H9 (cell line): ENCODE measurements at regions not wholly inside any gene's neighbourhood (a gene's known extent, or its start where the extent isn't known, plus 50 kb on each side); places are given as distances from the start of the nearest gene placed in this dataset.

Experiments used
- DNase-seq: peaks from one replicate; pipeline ENCODE4 v3.0.0-alpha.2; 2017
- H2AFZ ChIP-seq: one replicate; pipeline ENCODE4 v1.6.1; 2013; ENCODE audit warnings: mild to moderate bottlenecking, low read length, control low read depth, moderate library complexity
- H2AK5ac ChIP-seq: 2 replicates; pipeline ENCODE4 v1.6.1; 2013; ENCODE audit warnings: low read length, control low read depth, mixed read lengths; ENCODE audit not compliant: insufficient read length
- H2BK120ac ChIP-seq: one replicate; pipeline ENCODE4 v1.6.1; 2013; ENCODE audit warnings: low read depth, mild to moderate bottlenecking, low read length, control low read depth, inconsistent platforms; ENCODE audit not compliant: poor library complexity, severe bottlenecking
- H2BK12ac ChIP-seq: 2 replicates; pipeline ENCODE4 v1.6.1; 2013; ENCODE audit warnings: low read length, control low read depth, mixed read lengths, low read depth; ENCODE audit not compliant: insufficient read length
- H2BK15ac ChIP-seq: 2 replicates; pipeline ENCODE4 v1.6.1; 2013; ENCODE audit warnings: low read depth, low read length, control low read depth
- H2BK20ac ChIP-seq: one replicate; pipeline ENCODE4 v1.6.1; 2013; ENCODE audit warnings: low read depth, mild to moderate bottlenecking, low read length, control low read depth, inconsistent platforms; ENCODE audit not compliant: poor library complexity, severe bottlenecking
- H2BK5ac ChIP-seq: 2 replicates; pipeline ENCODE4 v1.6.1; 2013; ENCODE audit warnings: low read length, control low read depth, mixed read lengths; ENCODE audit not compliant: insufficient read length
- H3K14ac ChIP-seq: 2 replicates; pipeline ENCODE4 v1.6.1; 2013; ENCODE audit warnings: low read length, control low read depth; ENCODE audit not compliant: insufficient read depth
- H3K18ac ChIP-seq: 2 replicates; pipeline ENCODE4 v1.6.1; 2013; ENCODE audit warnings: low read depth, mild to moderate bottlenecking, mixed read lengths, low read length, control low read depth; ENCODE audit not compliant: insufficient read length
- H3K23ac ChIP-seq: 2 replicates; pipeline ENCODE4 v1.6.1; 2013; ENCODE audit warnings: low read length, control low read depth, mixed read lengths, low read depth; ENCODE audit not compliant: insufficient read length
- H3K23me2 ChIP-seq: 2 replicates; pipeline ENCODE4 v1.6.1; 2013; ENCODE audit warnings: low read depth, mild to moderate bottlenecking, mixed read lengths, low read length, control low read depth; ENCODE audit not compliant: insufficient read length, poor library complexity, severe bottlenecking
- H3K27ac ChIP-seq: 2 replicates; pipeline ENCODE4 v1.5.1; 2013; ENCODE audit warnings: low read length, control low read depth, mixed read lengths, low read depth; ENCODE audit not compliant: insufficient read length
- H3K27me3 ChIP-seq: 2 replicates; pipeline ENCODE4 v1.6.1; 2013; ENCODE audit warnings: low read length, control low read depth, inconsistent platforms; ENCODE audit not compliant: insufficient read depth
- H3K4ac ChIP-seq: 2 replicates; pipeline ENCODE4 v1.6.1; 2013; ENCODE audit warnings: low read depth, mild to moderate bottlenecking, control low read depth, inconsistent platforms, low read length, moderate library complexity
- H3K4me1 ChIP-seq: 2 replicates; pipeline ENCODE4 v1.6.1; 2013; ENCODE audit warnings: low read length, control low read depth, inconsistent platforms; ENCODE audit not compliant: insufficient read depth
- H3K4me2 ChIP-seq: 2 replicates; pipeline ENCODE4 v1.6.1; 2013; ENCODE audit warnings: low read length, control low read depth, mixed read lengths; ENCODE audit not compliant: insufficient read length, insufficient read depth
- H3K56ac ChIP-seq: 2 replicates; pipeline ENCODE4 v1.6.1; 2013; ENCODE audit warnings: low read depth, mild to moderate bottlenecking, mixed read lengths, low read length, control low read depth; ENCODE audit not compliant: insufficient read length
- H3K79me1 ChIP-seq: 2 replicates; pipeline ENCODE4 v1.6.1; 2013; ENCODE audit warnings: low read depth, mild to moderate bottlenecking, moderate library complexity, low read length, control low read depth, inconsistent platforms; ENCODE audit not compliant: insufficient read depth, poor library complexity, severe bottlenecking
- H3K79me2 ChIP-seq: 2 replicates; pipeline ENCODE4 v1.6.1; 2013; ENCODE audit warnings: low read length, control low read depth, inconsistent platforms; ENCODE audit not compliant: insufficient read depth
- H3K9ac ChIP-seq: 2 replicates; pipeline ENCODE4 v1.6.1; 2013; ENCODE audit warnings: low read length, control low read depth, mixed read lengths; ENCODE audit not compliant: insufficient read length; ENCODE audit errors: extremely low read depth
- H3K9me3 ChIP-seq: one replicate; pipeline ENCODE4 v1.6.1; 2013; ENCODE audit warnings: low read depth, low read length, inconsistent platforms; ENCODE audit not compliant: control insufficient read depth
- H3T11ph ChIP-seq: one replicate; pipeline ENCODE4 v1.6.1; 2013; ENCODE audit warnings: mild to moderate bottlenecking, low read length, control low read depth, inconsistent platforms
- H4K20me1 ChIP-seq: one replicate; pipeline ENCODE4 v1.6.1; 2013; ENCODE audit not compliant: control insufficient read depth, insufficient read length, insufficient read depth
- H4K5ac ChIP-seq: 2 replicates; pipeline ENCODE4 v1.6.1; 2013; ENCODE audit warnings: low read depth, mild to moderate bottlenecking, mixed read lengths, low read length, control low read depth; ENCODE audit not compliant: insufficient read length
- H4K8ac ChIP-seq: replicated peaks from 2 replicates; pipeline ENCODE4 v1.6.1; 2013; ENCODE audit warnings: low read length, control low read depth, mixed read lengths, low read depth; ENCODE audit not compliant: insufficient read length
- H4K91ac ChIP-seq: 2 replicates; pipeline ENCODE4 v1.6.1; 2013; ENCODE audit warnings: low read depth, mild to moderate bottlenecking, moderate library complexity, mixed read lengths, low read length, control low read depth; ENCODE audit not compliant: insufficient read length
- H3K27ac Mint-ChIP-seq, 3 experiments: 2 replicates in 2 of 3; 3 replicates in 1 of 3; pipeline ENCODE4 v1.8.0; 2020 to 2021; ENCODE audit warnings: mixed read lengths in 3 of 3, mild to moderate bottlenecking in 1 of 3, moderate library complexity in 1 of 3
- H3K27me3 Mint-ChIP-seq: 2 replicates; pipeline ENCODE4 v1.8.0; 2021; ENCODE audit warnings: low read depth, mild to moderate bottlenecking, moderate library complexity, mixed read lengths
- H3K36me3 Mint-ChIP-seq, 3 experiments: 2 replicates in 2 of 3; 3 replicates in 1 of 3; pipeline ENCODE4 v1.8.0; 2020 to 2021; ENCODE audit warnings: low read depth in 3 of 3, mixed read lengths in 3 of 3; ENCODE audit not compliant: insufficient read depth in 1 of 3
- H3K4me1 Mint-ChIP-seq, 2 experiments: 2 replicates each; pipeline ENCODE4 v1.8.0; 2020; ENCODE audit warnings: mixed read lengths in 2 of 2
- H3K4me3 Mint-ChIP-seq, 2 experiments: 2 replicates in 1 of 2; 3 replicates in 1 of 2; pipeline ENCODE4 v1.8.0; 2020 to 2021; ENCODE audit warnings: mild to moderate bottlenecking in 2 of 2, mixed read lengths in 2 of 2, moderate library complexity in 1 of 2
- H3K9me3 Mint-ChIP-seq, 2 experiments: 2 replicates in 1 of 2; 3 replicates in 1 of 2; pipeline ENCODE4 v1.8.0; 2020; ENCODE audit warnings: mild to moderate bottlenecking in 2 of 2, mixed read lengths in 2 of 2, moderate library complexity in 1 of 2
- CTCF ChIP-seq: fragments of 200-600 bp; sonication (generic); conservative IDR thresholded peaks from 3 replicates; pipeline ENCODE4 v1.8.0; 2021; ENCODE audit warnings: antibody characterized with exemption, mild to moderate bottlenecking
- WGBS: extraction: QIAGEN DNeasy Blood & Tissue Kit; methylation state at CpG from one replicate; pipeline ENCODE4 v1.1.7; 2013; ENCODE audit warnings: missing lambda C conversion rate, low lambda C conversion rate, mixed read lengths; ENCODE audit not compliant: insufficient read length; ENCODE audit errors: extremely low coverage; 5-methylcytosine and 5-hydroxymethylcytosine counted together

GRCh38 chr3:38950581-38950980 lies 101.2 kb downstream of the SCN11A start:
- no peak overlapping the region; a peak in 1 of 7 replicates for H3K27ac Mint-ChIP-seq

More at GRCh38 chr3:38950581-38950980, 101.2 kb downstream of the SCN11A start:
- TF ChIP-seq CTCF: no peak
- H3K14ac ChIP-seq: no peak overlapping the region
- no peak overlapping the region for H3K4ac ChIP-seq
- no peaks in the 10 kb centered on the region for H3K23me2 ChIP-seq
- H3K18ac ChIP-seq: no peak overlapping the region
- 0 out of 4 replicates have a peak, but pooled peaks cover 0 to 2% of the 10 kb centered on the region in 2 experiments for H3K4me1 Mint-ChIP-seq
- H3K36me3 Mint-ChIP-seq: no peaks in the 10 kb centered on the region
- H3K79me1 ChIP-seq: no peaks in the 10 kb centered on the region
- no peak overlapping the region for H2BK5ac ChIP-seq
- no peak overlapping the region for H2BK20ac ChIP-seq
- no peaks in the 10 kb centered on the region for H3K4me1 ChIP-seq
- H3K79me2 ChIP-seq: no peaks in the 10 kb centered on the region
- no peaks in the 10 kb centered on the region; a peak in 1 of 5 replicates for H3K9me3 Mint-ChIP-seq
- no peak overlapping the region for H2AFZ ChIP-seq
- no CpG with 5 or more reads among the region's 5 CpGs for WGBS
- no peak for DNase-seq
- no peak overlapping the region; a peak in 1 of 5 replicates for H3K4me3 Mint-ChIP-seq
- no peak overlapping the region for H2BK120ac ChIP-seq
- H3K27me3 ChIP-seq: no peaks in the 10 kb centered on the region
- no peak overlapping the region for H3K4me2 ChIP-seq
- H2BK12ac ChIP-seq: no peak overlapping the region
- H3K9me3 ChIP-seq: no peaks in the 10 kb centered on the region
- H4K8ac ChIP-seq: no peak overlapping the region
- no peak overlapping the region for H3K23ac ChIP-seq
- H3K56ac ChIP-seq: no peak overlapping the region
- H4K5ac ChIP-seq: no peak overlapping the region
- H4K20me1 ChIP-seq: no peaks in the 10 kb centered on the region
- H2AK5ac ChIP-seq: no peak overlapping the region
- no peak overlapping the region for H4K91ac ChIP-seq
- no peak overlapping the region for H3K9ac ChIP-seq
- H2BK15ac ChIP-seq: no peak overlapping the region
- no peak overlapping the region for H3K27ac ChIP-seq
- H3T11ph ChIP-seq: no peak overlapping the region
- H3K27me3 Mint-ChIP-seq: 0 out of 2 replicates have a peak, but pooled peaks cover 2% of the 10 kb centered on the region
